Suprapubic skin (tissue), 4 donors: ENCODE measurements at regions not wholly inside any gene's neighbourhood (a gene's known extent, or its start where the extent isn't known, plus 50 kb on each side); places are given as distances from the start of the nearest gene placed in this dataset.
"Not testable (repeated sequence)": the region's sequence is repeated elsewhere in the genome, so short reads cannot be mapped to it uniquely, and the experiment has no call there.

ENCODE experiments used
- DNase-seq, 2 donors: peaks; one replicate each; pipeline ENCODE4 v3.0.0-alpha.2; 2019; ENCODE audit warnings: low spot score in 2 of 2
- H3K27ac ChIP-seq: fragments of 200-600 bp; sonication (generic); one replicate; pipeline ENCODE4 v1.5.1; 2019
- H3K27me3 ChIP-seq: fragments of 200-600 bp; sonication (generic); one replicate; pipeline ENCODE4 v1.5.1; 2019
- H3K36me3 ChIP-seq: fragments of 200-600 bp; sonication (generic); one replicate; pipeline ENCODE4 v1.5.1; 2019
- H3K4me1 ChIP-seq: fragments of 200-600 bp; sonication (generic); one replicate; pipeline ENCODE4 v1.5.1; 2019
- H3K4me3 ChIP-seq: fragments of 200-600 bp; sonication (generic); one replicate; pipeline ENCODE4 v1.5.1; 2019; ENCODE audit warnings: mild to moderate bottlenecking
- H3K9me3 ChIP-seq: fragments of 200-600 bp; sonication (generic); one replicate; pipeline ENCODE4 v1.5.1; 2019
- CTCF ChIP-seq, 2 donors: fragments of 200-600 bp in 1 of 2; fragments of 450-650 bp in 1 of 2; sonication (generic) in 1 of 2; IDR thresholded peaks; one replicate each; pipeline ENCODE4 v1.5.1; 2016 to 2019; ENCODE audit warnings: antibody characterized with exemption in 2 of 2, mild to moderate bottlenecking in 1 of 2, moderate library complexity in 1 of 2
- EP300 ChIP-seq: sonication (generic); formaldehyde crosslinking; IDR thresholded peaks from one replicate; pipeline ENCODE4 v1.6.1; 2017; ENCODE audit warnings: antibody characterized with exemption
- POLR2A ChIP-seq, 2 donors: fragments of 450-650 bp; IDR thresholded peaks; one replicate each; pipeline ENCODE4 v1.6.1; 2017; ENCODE audit warnings: antibody characterized with exemption in 2 of 2, mild to moderate bottlenecking in 2 of 2, moderate library complexity in 2 of 2
- POLR2AphosphoS5 ChIP-seq, 3 donors: sonication (generic); formaldehyde crosslinking; IDR thresholded peaks; one replicate each; pipeline ENCODE4 v1.6.1; 2017; ENCODE audit warnings: antibody characterized with exemption in 3 of 3
- WGBS: methylation state at CpG from one replicate; pipeline ENCODE4 v1.1.5; 2018; 5-methylcytosine and 5-hydroxymethylcytosine counted together

GRCh38 chr14:28307506-28307905 is 459.1 kb upstream of the FOXG1 start:
- Histone ChIP-seq H3K9me3 (no peaks in the 10 kb centered on the region), H3K4me1 (no peaks in the 10 kb centered on the region), H3K27ac (no peak overlapping the region), H3K4me3 (no peak overlapping the region), H3K36me3 (no peaks in the 10 kb centered on the region), H3K27me3 (no peaks in the 10 kb centered on the region)
- no peak for DNase-seq
- TF ChIP-seq POLR2AphosphoS5 (IDR thresholded peaks at IDR 0.05) (no peak), CTCF (IDR thresholded peaks at IDR 0.05) (no peak), EP300 (no peak), POLR2A (IDR thresholded peaks at IDR 0.05) (no peak)
- 60% methylated on average over 1 of the region's 1 CpG for WGBS

GRCh38 chr14:28308734-28309133 is 457.9 kb upstream of the FOXG1 start:
- Histone ChIP-seq H3K4me3 (no peak overlapping the region), H3K27me3 (no peaks in the 10 kb centered on the region), H3K9me3 (no peaks in the 10 kb centered on the region), H3K4me1 (no peaks in the 10 kb centered on the region), H3K27ac (no peak overlapping the region), H3K36me3 (no peaks in the 10 kb centered on the region)
- no peak for DNase-seq
- TF ChIP-seq CTCF (IDR thresholded peaks at IDR 0.05), result no peak
- no peak for TF ChIP-seq POLR2A (IDR thresholded peaks at IDR 0.05)
- no peak for TF ChIP-seq POLR2AphosphoS5 (IDR thresholded peaks at IDR 0.05)
- TF ChIP-seq EP300, result no peak
- 73% methylated on average over 2 of the region's 2 CpGs for WGBS

- H3K27me3 ChIP-seq, H3K4me3 ChIP-seq, DNase-seq, H3K9me3 ChIP-seq, H3K4me1 ChIP-seq, H3K27ac ChIP-seq, H3K36me3 ChIP-seq: not testable (repeated sequence)
- 94% methylated on average over 31 of the region's 32 CpGs for WGBS
Observed at GRCh38 chr14:28317890-28318675, 448.5 kb upstream of the FOXG1 start.

GRCh38 chr14:28321475-28322244 is 444.9 kb upstream of the FOXG1 start:
- no peak for DNase-seq
- 37% methylated on average over 3 of the region's 3 CpGs for WGBS

GRCh38 chr14:28323366-28323765 is 443.2 kb upstream of the FOXG1 start:
- Histone ChIP-seq H3K9me3 (no peaks in the 10 kb centered on the region), H3K4me3 (no peak overlapping the region), H3K27ac (no peak overlapping the region), H3K4me1 (no peaks in the 10 kb centered on the region), H3K36me3 (no peaks in the 10 kb centered on the region), H3K27me3 (no peaks in the 10 kb centered on the region)
- 71% methylated on average over 4 of the region's 4 CpGs for WGBS
- no peak for DNase-seq
- TF ChIP-seq POLR2AphosphoS5 (IDR thresholded peaks at IDR 0.05) (no peak), POLR2A (IDR thresholded peaks at IDR 0.05) (no peak), EP300 (no peak), CTCF (IDR thresholded peaks at IDR 0.05) (no peak)

More at GRCh38 chr14:28321475-28322244, 444.9 kb upstream of the FOXG1 start:
- Histone ChIP-seq H3K9me3 (no peaks in the 10 kb centered on the region), H3K4me1 (no peaks in the 10 kb centered on the region), H3K27me3 (no peaks in the 10 kb centered on the region), H3K36me3 (no peaks in the 10 kb centered on the region), H3K27ac (no peak overlapping the region), H3K4me3 (no peak overlapping the region)
- TF ChIP-seq POLR2AphosphoS5 (IDR thresholded peaks at IDR 0.05), result no peak
- no peak for TF ChIP-seq POLR2A (IDR thresholded peaks at IDR 0.05)
- no peak for TF ChIP-seq EP300
- TF ChIP-seq CTCF (IDR thresholded peaks at IDR 0.05), result no peak
